ENCODE measurements at regions not wholly inside any gene's neighbourhood (a gene's known extent, or its start where the extent isn't known, plus 50 kb on each side); places are given as distances from the start of the nearest gene placed in this dataset.

DNA sequence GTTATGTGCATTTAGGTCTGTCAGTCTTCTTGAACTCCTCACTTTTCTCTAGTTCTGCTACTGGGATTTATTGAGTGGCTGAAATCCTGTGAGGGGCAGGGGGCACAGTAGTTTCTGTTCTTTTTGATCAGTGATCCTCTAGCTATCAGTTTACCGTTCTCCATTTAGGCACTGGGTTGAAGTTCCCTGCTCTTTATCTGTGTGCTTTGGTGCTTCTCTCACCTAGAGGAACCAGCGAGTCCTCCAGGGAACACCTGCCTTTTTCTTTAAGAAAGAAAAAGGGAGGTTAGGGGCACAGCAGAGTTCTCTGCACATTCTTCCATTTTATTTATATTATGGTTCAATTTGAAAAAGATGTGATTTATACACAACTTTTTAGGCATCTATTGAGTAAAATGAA, 503.0 kb upstream of the AGA start:
- H3K4me1 ChIP-seq (ENCODE audit: control insufficient read depth in 1 of 2, insufficient read depth in 1 of 2, low read depth in 1 of 2, low read length in 1 of 2): no peaks in the 10 kb centered on the region
- no peak overlapping the region for H3K27ac ChIP-seq
- H3K9me3 ChIP-seq: no peaks in the 10 kb centered on the region
- H3K27me3 ChIP-seq: no peaks in the 10 kb centered on the region
- no peak overlapping the region for H3K4me3 ChIP-seq (ENCODE audit: low read depth in 1 of 2, low read length in 1 of 2)
- TF ChIP-seq, protein P1, sequence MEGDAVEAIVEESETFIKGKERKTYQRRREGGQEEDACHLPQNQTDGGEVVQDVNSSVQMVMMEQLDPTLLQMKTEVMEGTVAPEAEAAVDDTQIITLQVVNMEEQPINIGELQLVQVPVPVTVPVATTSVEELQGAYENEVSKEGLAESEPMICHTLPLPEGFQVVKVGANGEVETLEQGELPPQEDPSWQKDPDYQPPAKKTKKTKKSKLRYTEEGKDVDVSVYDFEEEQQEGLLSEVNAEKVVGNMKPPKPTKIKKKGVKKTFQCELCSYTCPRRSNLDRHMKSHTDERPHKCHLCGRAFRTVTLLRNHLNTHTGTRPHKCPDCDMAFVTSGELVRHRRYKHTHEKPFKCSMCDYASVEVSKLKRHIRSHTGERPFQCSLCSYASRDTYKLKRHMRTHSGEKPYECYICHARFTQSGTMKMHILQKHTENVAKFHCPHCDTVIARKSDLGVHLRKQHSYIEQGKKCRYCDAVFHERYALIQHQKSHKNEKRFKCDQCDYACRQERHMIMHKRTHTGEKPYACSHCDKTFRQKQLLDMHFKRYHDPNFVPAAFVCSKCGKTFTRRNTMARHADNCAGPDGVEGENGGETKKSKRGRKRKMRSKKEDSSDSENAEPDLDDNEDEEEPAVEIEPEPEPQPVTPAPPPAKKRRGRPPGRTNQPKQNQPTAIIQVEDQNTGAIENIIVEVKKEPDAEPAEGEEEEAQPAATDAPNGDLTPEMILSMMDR (IDR thresholded peaks at IDR 0.05): no peak
- no peaks in the 10 kb centered on the region for H3K36me3 ChIP-seq

DNA sequence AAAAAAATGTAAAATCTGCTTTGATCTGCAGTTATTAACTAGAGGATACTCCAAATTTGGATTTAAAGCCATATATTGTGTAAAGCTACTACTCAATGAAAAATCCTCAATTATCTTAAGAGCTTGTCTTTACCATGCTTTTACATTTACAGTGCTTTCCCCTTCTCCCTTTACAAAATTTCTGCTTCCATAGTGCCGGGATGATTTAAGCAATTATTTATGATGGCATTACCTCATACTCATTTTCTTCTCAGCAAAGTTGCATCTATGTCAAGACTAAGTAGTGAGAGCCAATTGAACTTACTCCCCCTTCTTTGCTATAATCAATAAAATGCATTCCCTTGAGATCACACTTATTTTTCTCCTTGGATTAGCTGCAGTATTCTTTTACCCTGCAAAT, 505.4 kb upstream of the AGA start:
- no peak overlapping the region for H3K4me3 ChIP-seq (ENCODE audit: low read depth in 1 of 2, low read length in 1 of 2)
- H3K27ac ChIP-seq: no peak overlapping the region
- no peaks in the 10 kb centered on the region for H3K27me3 ChIP-seq
- no peaks in the 10 kb centered on the region for H3K4me1 ChIP-seq (ENCODE audit: control insufficient read depth in 1 of 2, insufficient read depth in 1 of 2, low read depth in 1 of 2, low read length in 1 of 2)
- H3K9me3 ChIP-seq: no peaks in the 10 kb centered on the region
- TF ChIP-seq, protein P1 (IDR thresholded peaks at IDR 0.05): no peak
- no peaks in the 10 kb centered on the region for H3K36me3 ChIP-seq

DNA sequence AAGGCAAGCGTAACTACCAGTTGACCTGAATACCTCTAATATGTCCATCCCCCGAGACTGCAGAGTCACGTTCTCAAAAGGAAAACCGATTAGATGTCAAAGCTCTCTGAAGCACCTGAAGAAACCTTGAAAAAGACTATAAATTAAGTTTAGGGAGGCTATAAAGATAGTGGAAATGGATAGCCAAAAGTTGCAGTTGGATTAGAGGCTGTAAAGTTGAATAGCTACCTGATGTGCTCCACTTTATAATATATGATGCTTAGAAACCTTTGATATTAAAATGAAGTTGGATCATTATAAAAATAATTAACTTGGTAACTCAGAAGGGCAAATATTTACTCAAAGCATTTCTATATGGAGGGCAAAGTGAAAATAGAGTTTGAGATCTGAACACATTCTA, 506.6 kb upstream of the AGA start:
- Histone ChIP-seq H3K36me3 (no peaks in the 10 kb centered on the region), H3K4me3 (ENCODE audit: low read depth in 1 of 2, low read length in 1 of 2) (no peak overlapping the region), H3K9me3 (no peaks in the 10 kb centered on the region), H3K27ac (no peak overlapping the region), H3K4me1 (ENCODE audit: control insufficient read depth in 1 of 2, insufficient read depth in 1 of 2, low read depth in 1 of 2, low read length in 1 of 2) (no peaks in the 10 kb centered on the region), H3K27me3 (no peaks in the 10 kb centered on the region)
- TF ChIP-seq, protein P1 (IDR thresholded peaks at IDR 0.05): no peak

DNA sequence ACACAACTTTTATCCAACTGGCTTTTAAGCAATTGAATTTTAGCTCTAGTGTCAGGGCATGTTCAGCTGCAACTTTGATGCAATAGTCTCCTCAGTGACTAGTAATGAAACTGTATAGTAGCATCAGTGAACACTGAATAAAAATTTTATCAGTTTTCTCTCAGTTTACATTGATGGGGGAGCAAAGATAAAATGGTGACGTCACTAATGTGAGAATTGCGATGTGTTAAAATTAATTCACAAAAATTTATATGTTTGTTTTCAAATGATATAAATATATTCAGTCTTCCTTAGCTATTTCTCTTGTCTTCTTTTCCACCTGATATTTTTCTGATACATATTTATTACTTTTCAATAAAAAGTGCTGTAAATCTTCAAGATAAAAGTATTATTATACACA, 508.8 kb upstream of the AGA start:
- H3K36me3 ChIP-seq: no peaks in the 10 kb centered on the region
- no peaks in the 10 kb centered on the region for H3K9me3 ChIP-seq
- no peaks in the 10 kb centered on the region for H3K4me1 ChIP-seq (ENCODE audit: control insufficient read depth in 1 of 2, insufficient read depth in 1 of 2, low read depth in 1 of 2, low read length in 1 of 2)
- TF ChIP-seq, protein P1 (IDR thresholded peaks at IDR 0.05): no peak
- H3K27me3 ChIP-seq: no peaks in the 10 kb centered on the region
- no peak overlapping the region for H3K27ac ChIP-seq
- no peak overlapping the region for H3K4me3 ChIP-seq (ENCODE audit: low read depth in 1 of 2, low read length in 1 of 2)

DNA sequence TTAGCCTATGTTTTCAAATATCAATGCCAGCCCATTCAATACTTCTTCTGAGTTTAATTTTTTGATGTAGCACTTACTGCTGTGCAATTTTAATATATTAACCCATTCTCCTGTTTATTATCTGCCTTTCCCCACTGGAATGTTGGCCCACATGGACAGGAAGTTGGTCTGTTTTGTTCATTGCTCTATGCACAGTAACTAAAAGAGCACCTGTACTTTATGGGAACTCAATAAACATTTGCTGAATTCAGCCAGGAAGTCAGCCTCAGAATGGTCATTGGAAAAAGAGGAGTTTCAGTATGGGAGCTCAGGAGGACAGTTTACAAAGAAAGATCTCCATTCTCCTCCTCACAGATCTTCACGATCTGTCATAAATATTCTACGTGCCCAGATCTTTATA, 510.5 kb upstream of the AGA start:
- H3K4me3 ChIP-seq (ENCODE audit: low read depth in 1 of 2, low read length in 1 of 2): no peak overlapping the region
- no peaks in the 10 kb centered on the region for H3K36me3 ChIP-seq
- no peaks in the 10 kb centered on the region for H3K9me3 ChIP-seq
- TF ChIP-seq, protein P1 (IDR thresholded peaks at IDR 0.05): no peak
- H3K4me1 ChIP-seq (ENCODE audit: control insufficient read depth in 1 of 2, insufficient read depth in 1 of 2, low read depth in 1 of 2, low read length in 1 of 2): no peaks in the 10 kb centered on the region
- no peak overlapping the region for H3K27ac ChIP-seq
- H3K27me3 ChIP-seq: no peaks in the 10 kb centered on the region
